Osteocyte (in vitro differentiated cells): ENCODE measurements at regions not wholly inside any gene's neighbourhood (a gene's known extent, or its start where the extent isn't known, plus 50 kb on each side); places are given as distances from the start of the nearest gene placed in this dataset.
A peak's percentile ranks its signal among the peaks of the same experiment; 100 is the strongest.

Source experiments
- DNase-seq: peaks from one replicate; pipeline ENCODE4 v3.0.0; 2021; ENCODE audit warnings: mixed read lengths; ENCODE audit not compliant: unreplicated experiment; ENCODE audit errors: extremely low spot score
- H3K27ac Mint-ChIP-seq: one replicate; pipeline ENCODE4 v1.8.0; 2021; ENCODE audit warnings: mild to moderate bottlenecking, mixed read lengths; ENCODE audit not compliant: unreplicated experiment
- H3K27me3 Mint-ChIP-seq: one replicate; pipeline ENCODE4 v1.8.0; 2021; ENCODE audit warnings: mixed read lengths; ENCODE audit not compliant: unreplicated experiment
- H3K36me3 Mint-ChIP-seq: one replicate; pipeline ENCODE4 v1.8.0; 2021; ENCODE audit warnings: mixed read lengths; ENCODE audit not compliant: unreplicated experiment
- H3K4me1 Mint-ChIP-seq: one replicate; pipeline ENCODE4 v1.8.0; 2021; ENCODE audit warnings: mixed read lengths; ENCODE audit not compliant: unreplicated experiment
- H3K4me3 Mint-ChIP-seq: one replicate; pipeline ENCODE4 v1.8.0; 2021; ENCODE audit warnings: mild to moderate bottlenecking, moderate library complexity, mixed read lengths; ENCODE audit not compliant: unreplicated experiment
- H3K9me3 Mint-ChIP-seq: one replicate; pipeline ENCODE4 v1.8.0; 2021; ENCODE audit warnings: mixed read lengths; ENCODE audit not compliant: unreplicated experiment
- TF ChIP-seq, protein P1 (sequence below): fragments of 200-600 bp; sonication (generic); IDR thresholded peaks from 2 replicates; pipeline ENCODE4 v1.5.0; 2021; ENCODE audit warnings: antibody characterized with exemption, mild to moderate bottlenecking, moderate library complexity

DNA sequence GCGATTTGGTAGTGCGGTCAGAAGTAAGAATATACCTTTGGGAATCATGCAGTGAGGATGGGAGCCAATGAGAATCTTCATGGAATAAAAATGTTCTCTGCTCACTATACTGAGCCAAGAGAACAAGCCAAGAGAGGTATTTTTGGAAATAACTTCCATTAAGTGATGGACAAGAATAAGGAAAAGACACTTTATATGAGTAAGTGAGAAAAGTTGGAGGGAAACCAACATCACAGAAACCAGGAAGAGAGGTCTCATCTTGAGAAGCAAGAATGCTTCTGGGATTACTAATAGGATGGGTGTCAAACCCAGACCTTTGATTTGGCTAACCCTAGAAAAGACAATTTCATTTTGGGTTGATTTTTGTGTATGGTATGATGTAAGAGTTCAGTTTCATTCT lies 181.2 kb upstream of the JAG1 start:
- H3K4me1 Mint-ChIP-seq = peaks cover 21% of the 10 kb centered on the region
- DNase-seq = no peak
- no peak overlapping the region for H3K4me3 Mint-ChIP-seq
- TF ChIP-seq, protein P1, sequence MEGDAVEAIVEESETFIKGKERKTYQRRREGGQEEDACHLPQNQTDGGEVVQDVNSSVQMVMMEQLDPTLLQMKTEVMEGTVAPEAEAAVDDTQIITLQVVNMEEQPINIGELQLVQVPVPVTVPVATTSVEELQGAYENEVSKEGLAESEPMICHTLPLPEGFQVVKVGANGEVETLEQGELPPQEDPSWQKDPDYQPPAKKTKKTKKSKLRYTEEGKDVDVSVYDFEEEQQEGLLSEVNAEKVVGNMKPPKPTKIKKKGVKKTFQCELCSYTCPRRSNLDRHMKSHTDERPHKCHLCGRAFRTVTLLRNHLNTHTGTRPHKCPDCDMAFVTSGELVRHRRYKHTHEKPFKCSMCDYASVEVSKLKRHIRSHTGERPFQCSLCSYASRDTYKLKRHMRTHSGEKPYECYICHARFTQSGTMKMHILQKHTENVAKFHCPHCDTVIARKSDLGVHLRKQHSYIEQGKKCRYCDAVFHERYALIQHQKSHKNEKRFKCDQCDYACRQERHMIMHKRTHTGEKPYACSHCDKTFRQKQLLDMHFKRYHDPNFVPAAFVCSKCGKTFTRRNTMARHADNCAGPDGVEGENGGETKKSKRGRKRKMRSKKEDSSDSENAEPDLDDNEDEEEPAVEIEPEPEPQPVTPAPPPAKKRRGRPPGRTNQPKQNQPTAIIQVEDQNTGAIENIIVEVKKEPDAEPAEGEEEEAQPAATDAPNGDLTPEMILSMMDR = no peak
- H3K9me3 Mint-ChIP-seq = peaks cover 11% of the 10 kb centered on the region
- H3K36me3 Mint-ChIP-seq = no peaks in the 10 kb centered on the region
- H3K27ac Mint-ChIP-seq = no peak overlapping the region
- H3K27me3 Mint-ChIP-seq = no peaks in the 10 kb centered on the region

DNA sequence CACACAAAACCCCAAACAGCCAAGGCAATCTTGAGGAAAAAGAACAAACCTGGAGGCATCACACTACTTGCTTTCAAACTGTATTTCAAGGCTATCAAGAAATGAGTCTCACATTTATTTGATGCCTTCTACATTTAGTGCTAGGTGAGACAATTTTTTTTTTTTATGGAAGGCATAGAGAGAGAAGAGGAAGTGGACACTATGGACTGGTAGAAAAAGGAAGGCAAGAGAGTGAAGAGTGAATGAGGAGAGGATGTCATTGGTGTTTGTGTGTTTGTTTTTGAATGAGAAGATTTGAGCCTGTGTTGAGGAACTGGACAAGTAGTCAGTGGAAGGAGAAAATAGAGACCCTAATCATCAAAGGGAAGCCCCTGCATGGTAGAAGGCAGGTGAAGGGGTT lies 182.0 kb upstream of the JAG1 start:
- H3K4me3 Mint-ChIP-seq = no peak overlapping the region
- no peak for DNase-seq
- H3K27ac Mint-ChIP-seq = no peak overlapping the region
- peaks cover 21% of the 10 kb centered on the region for H3K4me1 Mint-ChIP-seq
- H3K27me3 Mint-ChIP-seq = no peaks in the 10 kb centered on the region
- TF ChIP-seq, protein P1 = no peak
- H3K36me3 Mint-ChIP-seq = no peaks in the 10 kb centered on the region
- H3K9me3 Mint-ChIP-seq = peaks cover 11% of the 10 kb centered on the region

DNA sequence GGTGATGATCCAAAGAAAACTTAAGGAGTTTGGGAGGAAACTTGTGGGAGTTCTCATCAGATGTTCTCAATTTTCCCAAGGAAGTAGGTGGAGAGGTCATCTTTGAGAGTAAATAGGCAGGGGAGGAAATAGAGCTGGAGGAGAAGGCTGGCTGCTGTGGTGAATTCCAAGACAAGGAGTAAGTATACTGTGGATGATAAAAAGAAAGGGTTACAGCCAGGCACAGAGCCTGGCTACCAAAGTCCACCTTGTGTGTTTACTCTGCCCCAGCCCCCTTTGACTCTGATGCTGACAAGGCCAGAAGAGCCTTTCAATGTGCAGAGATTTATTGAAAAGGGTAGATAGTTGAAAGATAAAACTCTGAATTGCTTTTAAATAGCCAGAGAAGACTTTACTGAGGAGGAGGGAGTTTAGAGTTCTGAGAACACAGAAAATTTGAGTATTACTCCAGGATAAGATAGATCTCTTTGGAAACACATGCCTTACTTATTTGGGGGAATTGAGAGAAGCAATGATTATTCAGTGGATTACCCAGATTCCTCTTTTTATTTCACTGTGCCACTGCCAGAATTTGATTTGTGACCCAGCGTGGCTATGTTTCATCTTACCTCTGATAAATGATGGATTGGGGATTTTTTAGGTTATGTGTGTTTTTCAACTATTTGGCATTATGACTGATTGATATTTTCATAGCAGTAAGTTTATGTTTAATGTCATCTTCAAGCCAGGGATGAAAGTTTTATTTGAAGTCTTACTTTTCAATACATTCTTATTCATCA lies 182.6 kb upstream of the JAG1 start:
- no peaks in the 10 kb centered on the region for H3K36me3 Mint-ChIP-seq
- H3K27ac Mint-ChIP-seq = no peak overlapping the region
- no peak overlapping the region for H3K4me3 Mint-ChIP-seq
- DNase-seq = no peak
- peaks cover 11% of the 10 kb centered on the region for H3K9me3 Mint-ChIP-seq
- H3K27me3 Mint-ChIP-seq = no peaks in the 10 kb centered on the region
- TF ChIP-seq, protein P1 = no peak
- H3K4me1 Mint-ChIP-seq = peaks cover 27% of the 10 kb centered on the region

DNA sequence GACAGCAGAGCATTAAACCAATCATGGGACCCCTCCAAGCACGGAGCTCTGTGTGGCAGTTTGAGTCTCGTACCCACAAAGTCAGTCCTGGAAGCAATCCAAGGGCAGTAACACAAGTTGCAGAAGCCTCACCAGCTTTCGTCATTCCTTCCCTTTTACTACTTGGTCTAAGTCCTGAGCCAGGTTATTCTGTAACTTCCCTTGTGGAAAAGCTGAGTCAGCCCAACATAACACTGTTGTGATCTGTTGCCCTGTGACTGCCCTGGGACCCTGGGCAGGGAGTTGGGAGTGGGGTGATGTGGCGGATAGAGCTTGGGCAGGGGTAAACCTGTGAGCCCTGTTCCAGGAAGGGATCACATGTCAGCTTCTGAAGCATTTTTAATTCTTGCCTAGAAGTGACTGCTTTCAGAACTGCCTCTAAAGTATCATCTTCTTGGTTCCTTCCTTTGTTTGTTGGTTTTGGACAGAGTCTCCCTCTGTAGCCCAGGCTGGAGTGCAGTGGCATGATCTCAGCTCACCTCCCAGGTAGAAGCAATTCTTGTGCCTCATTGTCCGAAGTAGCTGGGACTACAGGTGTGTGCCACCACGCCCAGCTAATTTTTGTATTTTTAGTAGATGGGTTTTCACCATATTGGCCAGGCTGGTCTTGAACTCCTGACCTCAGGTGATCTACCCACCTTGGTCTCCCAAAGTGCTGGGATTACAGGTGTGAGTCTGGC lies 183.7 kb upstream of the JAG1 start:
- H3K4me3 Mint-ChIP-seq = no peak overlapping the region
- peak overlapping the region; percentile 39 for H3K27ac Mint-ChIP-seq
- TF ChIP-seq, protein P1 = no peak
- no peak for DNase-seq
- H3K36me3 Mint-ChIP-seq = no peaks in the 10 kb centered on the region
- H3K4me1 Mint-ChIP-seq = peaks cover 37% of the 10 kb centered on the region
- no peaks in the 10 kb centered on the region for H3K27me3 Mint-ChIP-seq
- H3K9me3 Mint-ChIP-seq = peaks cover 11% of the 10 kb centered on the region

DNA sequence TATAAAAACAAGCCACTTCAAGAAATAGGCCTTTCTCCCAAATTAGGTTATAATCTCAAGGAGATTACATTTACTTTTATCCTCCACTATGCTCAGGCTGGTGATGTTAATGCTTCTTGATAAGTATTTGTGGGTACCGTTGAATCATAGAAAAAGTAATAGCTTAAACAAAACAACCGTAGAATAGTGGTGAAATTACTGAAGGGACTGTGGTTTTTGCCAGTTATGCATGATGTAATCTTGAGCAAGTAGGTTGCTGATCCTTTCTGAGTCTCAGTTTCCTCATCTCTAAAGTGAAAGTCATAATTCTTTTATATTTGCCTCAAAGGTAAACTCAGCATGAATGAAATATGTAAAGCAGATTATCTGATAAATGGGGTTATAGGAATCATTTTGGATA lies 187.3 kb upstream of the JAG1 start:
- H3K4me3 Mint-ChIP-seq = no peak overlapping the region
- TF ChIP-seq, protein P1 = no peak
- peaks cover 6% of the 10 kb centered on the region for H3K9me3 Mint-ChIP-seq
- peaks cover 56% of the 10 kb centered on the region for H3K4me1 Mint-ChIP-seq
- no peaks in the 10 kb centered on the region for H3K36me3 Mint-ChIP-seq
- DNase-seq = no peak
- peak overlapping the region; percentile 13 for H3K27ac Mint-ChIP-seq
- no peaks in the 10 kb centered on the region for H3K27me3 Mint-ChIP-seq
